ENCODE measurements at regions not wholly inside any gene's neighbourhood (a gene's known extent, or its start where the extent isn't known, plus 50 kb on each side); places are given as distances from the start of the nearest gene placed in this dataset.

DNA sequence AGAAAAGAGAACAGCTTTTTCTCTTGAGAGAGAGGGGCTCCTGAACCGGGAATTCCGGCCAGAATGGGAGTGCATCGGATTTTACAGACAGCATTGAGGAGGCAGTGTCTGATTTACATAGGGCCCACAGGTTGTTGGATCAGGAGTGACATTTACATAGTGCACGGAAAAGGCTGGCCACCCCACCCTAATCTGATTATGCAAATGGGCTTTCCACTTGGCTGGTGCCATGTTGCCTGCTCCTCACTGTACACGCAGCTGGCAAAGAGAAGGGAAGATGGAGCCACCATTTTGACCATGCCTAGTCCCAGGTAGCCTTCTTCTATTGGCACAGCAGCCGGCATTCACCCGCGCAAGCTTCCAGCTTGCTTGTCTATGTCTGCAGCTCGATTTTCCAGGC, 77.5 kb upstream of the FAM171A1 start:
- Histone ChIP-seq H3K36me3 (no peaks in the 10 kb centered on the region), H3K9me3 (no peaks in the 10 kb centered on the region), H3K27ac (no peak overlapping the region), H3K4me1 (ENCODE audit: control insufficient read depth in 1 of 2, low read depth in 2 of 2) (peaks cover 3 to 28% of the 10 kb centered on the region in 2 donors), H3K27me3 (replicated peaks; ENCODE audit: insufficient read depth) (no peaks in the 10 kb centered on the region), H3K4me3 (no peak overlapping the region)
- TF ChIP-seq, protein P1, sequence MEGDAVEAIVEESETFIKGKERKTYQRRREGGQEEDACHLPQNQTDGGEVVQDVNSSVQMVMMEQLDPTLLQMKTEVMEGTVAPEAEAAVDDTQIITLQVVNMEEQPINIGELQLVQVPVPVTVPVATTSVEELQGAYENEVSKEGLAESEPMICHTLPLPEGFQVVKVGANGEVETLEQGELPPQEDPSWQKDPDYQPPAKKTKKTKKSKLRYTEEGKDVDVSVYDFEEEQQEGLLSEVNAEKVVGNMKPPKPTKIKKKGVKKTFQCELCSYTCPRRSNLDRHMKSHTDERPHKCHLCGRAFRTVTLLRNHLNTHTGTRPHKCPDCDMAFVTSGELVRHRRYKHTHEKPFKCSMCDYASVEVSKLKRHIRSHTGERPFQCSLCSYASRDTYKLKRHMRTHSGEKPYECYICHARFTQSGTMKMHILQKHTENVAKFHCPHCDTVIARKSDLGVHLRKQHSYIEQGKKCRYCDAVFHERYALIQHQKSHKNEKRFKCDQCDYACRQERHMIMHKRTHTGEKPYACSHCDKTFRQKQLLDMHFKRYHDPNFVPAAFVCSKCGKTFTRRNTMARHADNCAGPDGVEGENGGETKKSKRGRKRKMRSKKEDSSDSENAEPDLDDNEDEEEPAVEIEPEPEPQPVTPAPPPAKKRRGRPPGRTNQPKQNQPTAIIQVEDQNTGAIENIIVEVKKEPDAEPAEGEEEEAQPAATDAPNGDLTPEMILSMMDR (IDR thresholded peaks at IDR 0.05): no peak
- DNase-seq (ENCODE audit: low spot score) (no peak), ATAC-seq (ENCODE audit: insufficient number of reproducible peaks, low FRiP score, low read depth) (no peak)

DNA sequence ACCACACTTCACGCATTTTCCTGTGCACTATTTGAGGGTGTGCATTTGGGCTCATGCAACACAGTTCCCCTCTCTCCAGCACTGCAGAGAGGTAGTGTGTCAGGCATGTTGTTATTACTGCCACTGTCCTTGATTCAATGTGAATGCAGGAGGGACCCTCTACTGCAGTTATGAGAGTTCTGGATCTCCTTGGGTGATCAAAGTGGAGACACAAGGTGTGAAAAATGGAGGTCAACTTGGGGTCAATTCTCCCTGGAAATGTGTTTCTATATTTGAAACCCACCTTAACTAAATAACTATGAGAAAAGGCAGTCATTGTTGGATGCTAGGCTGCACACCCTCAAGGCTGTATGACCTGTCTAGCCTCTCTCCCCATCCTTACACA, 73.9 kb upstream of the FAM171A1 start:
- TF ChIP-seq, protein P1 (IDR thresholded peaks at IDR 0.05): no peak
- Histone ChIP-seq H3K36me3 (no peaks in the 10 kb centered on the region), H3K9me3 (no peaks in the 10 kb centered on the region), H3K27ac (no peak overlapping the region), H3K4me3 (no peak overlapping the region), H3K4me1 (ENCODE audit: control insufficient read depth in 1 of 2, low read depth in 2 of 2) (peaks cover 7 to 13% of the 10 kb centered on the region in 2 donors), H3K27me3 (replicated peaks; ENCODE audit: insufficient read depth) (no peaks in the 10 kb centered on the region)
- DNase-seq (ENCODE audit: low spot score) (no peak), ATAC-seq (ENCODE audit: insufficient number of reproducible peaks, low FRiP score, low read depth) (no peak)

DNA sequence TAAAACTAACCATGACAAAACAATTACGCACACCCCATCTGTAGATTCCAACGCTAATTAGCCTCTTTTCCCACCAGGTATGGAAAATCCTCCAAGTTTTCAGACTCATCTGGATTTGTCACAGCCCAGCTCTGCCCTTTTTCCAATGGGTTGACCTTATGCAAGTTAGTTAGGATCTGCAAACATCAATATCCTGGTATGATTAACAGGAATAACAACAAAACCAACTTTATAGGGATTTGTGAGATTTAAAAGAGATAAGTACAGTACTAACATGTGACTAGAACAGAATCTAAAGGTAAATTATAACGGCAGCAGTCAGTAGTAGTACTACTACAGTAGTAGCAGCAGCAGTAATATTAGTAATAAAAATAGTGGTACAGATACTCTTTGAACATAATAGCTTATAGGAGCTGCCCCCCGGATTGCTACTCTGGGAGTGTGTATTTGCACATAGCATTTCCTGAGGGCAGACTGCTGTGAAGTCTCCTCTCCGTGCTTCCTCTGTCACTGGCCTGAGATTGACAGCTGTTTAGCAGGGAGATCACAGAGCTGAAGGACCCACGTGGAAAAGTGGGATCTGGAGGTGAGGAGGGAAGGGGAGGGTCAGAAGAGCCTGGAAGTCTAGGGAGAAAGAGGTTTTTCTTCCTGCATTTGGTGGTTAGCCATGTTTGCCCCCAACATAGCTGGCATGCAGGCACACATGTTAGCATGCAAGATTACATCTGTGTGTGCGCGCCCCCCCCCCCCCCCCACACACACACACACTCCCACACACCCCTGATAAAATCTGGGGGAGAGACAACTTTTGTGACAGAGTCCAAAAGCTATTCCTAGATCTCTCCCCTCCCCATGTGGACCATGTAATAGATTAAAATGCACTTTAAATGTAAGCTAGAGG, 73.3 kb upstream of the FAM171A1 start:
- TF ChIP-seq, protein P1 (IDR thresholded peaks at IDR 0.05): no peak
- Histone ChIP-seq H3K4me1 (ENCODE audit: control insufficient read depth in 1 of 2, low read depth in 2 of 2) (peaks cover 10 to 18% of the 10 kb centered on the region in 2 donors), H3K27me3 (replicated peaks; ENCODE audit: insufficient read depth) (no peaks in the 10 kb centered on the region), H3K9me3 (no peaks in the 10 kb centered on the region), H3K4me3 (no peak overlapping the region), H3K27ac (no peak overlapping the region), H3K36me3 (no peaks in the 10 kb centered on the region)
- DNase-seq (ENCODE audit: low spot score) (no peak), ATAC-seq (ENCODE audit: insufficient number of reproducible peaks, low FRiP score, low read depth) (no peak)

GRCh38 chr10:15442056-15442455, 71.0 kb upstream of the FAM171A1 start:
- Histone ChIP-seq H3K9me3 (no peaks in the 10 kb centered on the region), H3K4me1 (ENCODE audit: control insufficient read depth in 1 of 2, low read depth in 2 of 2) (peaks cover 10 to 33% of the 10 kb centered on the region in 2 donors), H3K27me3 (replicated peaks; ENCODE audit: insufficient read depth) (no peaks in the 10 kb centered on the region), H3K27ac (no peak overlapping the region), H3K36me3 (no peaks in the 10 kb centered on the region), H3K4me3 (no peak overlapping the region)
- DNase-seq (ENCODE audit: low spot score) (no peak), ATAC-seq (ENCODE audit: insufficient number of reproducible peaks, low FRiP score, low read depth) (no peak)
- TF ChIP-seq, protein P1 (IDR thresholded peaks at IDR 0.05): no peak

- Histone ChIP-seq H3K27ac (peak overlapping the region; percentile 89), H3K4me3 (peak overlapping the region; percentile 63), H3K4me1 (ENCODE audit: control insufficient read depth in 1 of 2, low read depth in 2 of 2) (peaks cover 10 to 44% of the 10 kb centered on the region in 2 donors), H3K27me3 (replicated peaks; ENCODE audit: insufficient read depth) (no peaks in the 10 kb centered on the region), H3K9me3 (no peaks in the 10 kb centered on the region), H3K36me3 (no peaks in the 10 kb centered on the region)
- DNase-seq (ENCODE audit: low spot score) (peak; percentile 48), ATAC-seq (ENCODE audit: insufficient number of reproducible peaks, low FRiP score, low read depth) (peak; percentile 19)
- TF ChIP-seq, protein P1 (IDR thresholded peaks at IDR 0.05): no peak
These were observed 69.2 kb upstream of the FAM171A1 start for GRCh38 chr10:15440204-15440711.
